ENCODE measurements at regions not wholly inside any gene's neighbourhood (a gene's known extent, or its start where the extent isn't known, plus 50 kb on each side); places are given as distances from the start of the nearest gene placed in this dataset.

GRCh38 chr4:175376287-175376977, 435.6 kb downstream of the GPM6A start:
- TF ChIP-seq CTCF (tag by site-specific recombination; IDR thresholded peaks at IDR 0.05) (no peak), ZNF335 (tag by site-specific recombination; conservative IDR thresholded peaks at IDR 0.05) (no peak), PBX3 (CRISPR knock-in tag; IDR thresholded peaks at IDR 0.05) (no peak)

Data from HEK293 (cell line).